ENCODE measurements at regions not wholly inside any gene's neighbourhood (a gene's known extent, or its start where the extent isn't known, plus 50 kb on each side); places are given as distances from the start of the nearest gene placed in this dataset.

- DNase-seq, result no peak
- TF ChIP-seq POLR2A (IDR thresholded peaks at IDR 0.05) (no peak), CTCF (IDR thresholded peaks at IDR 0.05) (no peak), POLR2AphosphoS5 (IDR thresholded peaks at IDR 0.05) (no peak), EP300 (IDR thresholded peaks at IDR 0.05) (no peak)
- ATAC-seq (ENCODE audit: low FRiP score in 2 of 2), result no peak
- no peaks in the 10 kb centered on the region for H3K9me3 ChIP-seq
- no peak overlapping the region for H3K4me3 ChIP-seq
- H3K27me3 ChIP-seq, result no peaks in the 10 kb centered on the region
- 96 to 100% methylated on average over 1 of the region's 1 CpG for WGBS, 2 donors
- H3K4me1 ChIP-seq, result peaks cover 0 to 4% (median 0%) of the 10 kb centered on the region in 4 donors
- no peaks in the 10 kb centered on the region for H3K36me3 ChIP-seq
- H3K27ac ChIP-seq, result no peak overlapping the region
Measured at GRCh38 chr9:80557256-80557655, 985.5 kb downstream of the TLE4 start.

- Histone ChIP-seq H3K4me3 (no peak overlapping the region), H3K27ac (no peak overlapping the region), H3K9me3 (no peaks in the 10 kb centered on the region), H3K27me3 (no peaks in the 10 kb centered on the region), H3K4me1 (peaks cover 0 to 4% (median 0%) of the 10 kb centered on the region in 4 donors), H3K36me3 (no peaks in the 10 kb centered on the region)
- DNase-seq (no peak), ATAC-seq (ENCODE audit: low FRiP score in 2 of 2) (no peak)
- TF ChIP-seq CTCF (IDR thresholded peaks at IDR 0.05) (no peak), POLR2A (IDR thresholded peaks at IDR 0.05) (no peak), POLR2AphosphoS5 (IDR thresholded peaks at IDR 0.05) (no peak), EP300 (IDR thresholded peaks at IDR 0.05) (no peak)
Measured at GRCh38 chr9:80556631-80557030, 984.9 kb downstream of the TLE4 start.

GRCh38 chr9:80555782-80556325 is 984.1 kb downstream of the TLE4 start:
- peaks cover 0 to 4% (median 0%) of the 10 kb centered on the region in 4 donors for H3K4me1 ChIP-seq
- no peak for TF ChIP-seq EP300 (IDR thresholded peaks at IDR 0.05)
- TF ChIP-seq CTCF (IDR thresholded peaks at IDR 0.05), result no peak
- no peak for TF ChIP-seq POLR2AphosphoS5 (IDR thresholded peaks at IDR 0.05)
- no peak for TF ChIP-seq POLR2A (IDR thresholded peaks at IDR 0.05)
- 31 to 64% methylated on average over 2 of the region's 2 CpGs for WGBS, 2 donors
- H3K4me3 ChIP-seq, result no peak overlapping the region
- no peaks in the 10 kb centered on the region for H3K9me3 ChIP-seq
- no peak overlapping the region for H3K27ac ChIP-seq
- no peak for DNase-seq
- H3K27me3 ChIP-seq, result no peaks in the 10 kb centered on the region
- H3K36me3 ChIP-seq, result no peaks in the 10 kb centered on the region
- no peak for ATAC-seq (ENCODE audit: low FRiP score in 2 of 2)

GRCh38 chr9:80554856-80555255 is 983.1 kb downstream of the TLE4 start:
- Histone ChIP-seq H3K4me1 (peaks cover 0 to 4% (median 0%) of the 10 kb centered on the region in 4 donors), H3K36me3 (no peaks in the 10 kb centered on the region), H3K4me3 (no peak overlapping the region), H3K9me3 (no peaks in the 10 kb centered on the region), H3K27me3 (no peaks in the 10 kb centered on the region), H3K27ac (no peak overlapping the region)
- ATAC-seq (ENCODE audit: low FRiP score in 2 of 2) (no peak), DNase-seq (no peak)
- TF ChIP-seq POLR2AphosphoS5 (IDR thresholded peaks at IDR 0.05) (no peak), CTCF (IDR thresholded peaks at IDR 0.05) (no peak), EP300 (IDR thresholded peaks at IDR 0.05) (no peak), POLR2A (IDR thresholded peaks at IDR 0.05) (no peak)

GRCh38 chr9:80554301-80554700 is 982.5 kb downstream of the TLE4 start:
- peaks cover 0 to 4% (median 0%) of the 10 kb centered on the region in 4 donors for H3K4me1 ChIP-seq
- H3K27me3 ChIP-seq, result no peaks in the 10 kb centered on the region
- ATAC-seq (ENCODE audit: low FRiP score in 2 of 2), result no peak
- DNase-seq, result no peak
- H3K9me3 ChIP-seq, result no peaks in the 10 kb centered on the region
- H3K36me3 ChIP-seq, result no peaks in the 10 kb centered on the region
- H3K4me3 ChIP-seq, result no peak overlapping the region
- no peak overlapping the region for H3K27ac ChIP-seq
- WGBS, 2 donors, result 79 to 81% methylated on average over 3 of the region's 3 CpGs
- TF ChIP-seq EP300 (IDR thresholded peaks at IDR 0.05) (no peak), CTCF (IDR thresholded peaks at IDR 0.05) (no peak), POLR2A (IDR thresholded peaks at IDR 0.05) (no peak), POLR2AphosphoS5 (IDR thresholded peaks at IDR 0.05) (no peak)

All from upper lobe of left lung (tissue), 6 donors.